Activated CD8-positive, alpha-beta memory T cell treated with anti-CD3 and anti-CD28 coated beads, Interleukin-2, amount 50 U/mL, for 1 hour (primary cell): ENCODE measurements at regions not wholly inside any gene's neighbourhood (a gene's known extent, or its start where the extent isn't known, plus 50 kb on each side); places are given as distances from the start of the nearest gene placed in this dataset.

Source experiments
- DNase-seq: peaks from one replicate; pipeline ENCODE4 v3.0.0-alpha.2; 2020; ENCODE audit errors: extremely low read depth

GRCh38 chr2:239475161-239476028, 74.6 kb upstream of the HDAC4 start:
- DNase-seq: no peak

- DNase-seq: no peak
Observed at GRCh38 chr2:239473211-239473805, 72.5 kb upstream of the HDAC4 start.

- no peak for DNase-seq
Observed at GRCh38 chr2:239472235-239472775, 71.5 kb upstream of the HDAC4 start.

- DNase-seq: no peak
Observed at GRCh38 chr2:239471011-239471792, 70.4 kb upstream of the HDAC4 start.

- DNase-seq: no peak
Observed at GRCh38 chr2:239470151-239470900, 69.5 kb upstream of the HDAC4 start.

- no peak for DNase-seq
Observed at GRCh38 chr2:239469106-239469960, 68.5 kb upstream of the HDAC4 start.

- no peak for DNase-seq
Observed at GRCh38 chr2:239468491-239469105, 67.8 kb upstream of the HDAC4 start.

GRCh38 chr2:239467956-239468490, 67.2 kb upstream of the HDAC4 start:
- no peak for DNase-seq

GRCh38 chr2:239467281-239467955, 66.6 kb upstream of the HDAC4 start:
- no peak for DNase-seq

GRCh38 chr2:239466755-239467271, 66.0 kb upstream of the HDAC4 start:
- DNase-seq: no peak

- DNase-seq: no peak
Observed at GRCh38 chr2:239466061-239466754, 65.4 kb upstream of the HDAC4 start.

GRCh38 chr2:239465017-239466001, 64.5 kb upstream of the HDAC4 start:
- no peak for DNase-seq

- no peak for DNase-seq
Observed at GRCh38 chr2:239464166-239465016, 63.6 kb upstream of the HDAC4 start.

- DNase-seq: no peak
Observed at GRCh38 chr2:239463541-239464165, 62.8 kb upstream of the HDAC4 start.

- DNase-seq: no peak
Observed at GRCh38 chr2:239462671-239463506, 62.1 kb upstream of the HDAC4 start.
